Astrocyte (in vitro differentiated cells and primary cell): ENCODE measurements at regions not wholly inside any gene's neighbourhood (a gene's known extent, or its start where the extent isn't known, plus 50 kb on each side); places are given as distances from the start of the nearest gene placed in this dataset.

Experiments
- DNase-seq: peaks from one replicate; pipeline ENCODE4 v3.0.0-alpha.2; 2010; ENCODE audit warnings: low read depth
- FAIRE-seq: peaks from 2 replicates; lab custom pipeline; 2011; peaks lifted over from hg19 to GRCh38; lab: Jason Lieb, UNC
- H2AFZ ChIP-seq: 2 replicates; pipeline ENCODE4 v1.6.0; 2012; ENCODE audit warnings: low read depth, low read length, inconsistent platforms
- H3K27ac ChIP-seq: 2 replicates; pipeline ENCODE4 v1.5.1; 2011; ENCODE audit warnings: low read depth, low read length, inconsistent platforms
- H3K27me3 ChIP-seq: 2 replicates; pipeline ENCODE4 v1.6.0; 2011; ENCODE audit warnings: low read length, inconsistent platforms; ENCODE audit not compliant: insufficient read depth
- H3K36me3 ChIP-seq: 2 replicates; pipeline ENCODE4 v1.5.1; 2011; ENCODE audit warnings: low read length, inconsistent platforms; ENCODE audit not compliant: insufficient read depth
- H3K4me1 ChIP-seq: 2 replicates; pipeline ENCODE4 v1.5.1; 2011; ENCODE audit warnings: low read length, inconsistent platforms; ENCODE audit not compliant: insufficient read depth
- H3K4me2 ChIP-seq: 2 replicates; pipeline ENCODE4 v1.6.0; 2012; ENCODE audit warnings: low read length, inconsistent platforms
- H3K4me3 ChIP-seq: 2 replicates; pipeline ENCODE4 v1.5.1; 2011; ENCODE audit warnings: low read depth, mild to moderate bottlenecking, low read length, inconsistent platforms; ENCODE audit not compliant: insufficient read depth
- H3K79me2 ChIP-seq: 2 replicates; pipeline ENCODE4 v1.6.0; 2012; ENCODE audit warnings: mild to moderate bottlenecking, low read length, inconsistent platforms; ENCODE audit not compliant: insufficient read depth
- H3K9ac ChIP-seq: 2 replicates; pipeline ENCODE4 v1.6.0; 2012; ENCODE audit warnings: mild to moderate bottlenecking, low read length, inconsistent platforms
- H3K9me3 ChIP-seq: 2 replicates; pipeline ENCODE4 v1.5.1; 2012; ENCODE audit warnings: low read depth, mild to moderate bottlenecking, low read length, inconsistent platforms; ENCODE audit not compliant: insufficient read depth
- H4K20me1 ChIP-seq: 2 replicates; pipeline ENCODE4 v1.6.0; 2012; ENCODE audit warnings: low read length, inconsistent platforms; ENCODE audit not compliant: insufficient read depth
- H3K27ac Mint-ChIP-seq: one replicate; pipeline ENCODE4 v1.8.0; 2021; ENCODE audit warnings: mild to moderate bottlenecking, mixed read lengths; ENCODE audit not compliant: unreplicated experiment
- H3K27me3 Mint-ChIP-seq: one replicate; pipeline ENCODE4 v1.8.0; 2021; ENCODE audit warnings: low read depth, mixed read lengths; ENCODE audit not compliant: unreplicated experiment
- H3K36me3 Mint-ChIP-seq: one replicate; pipeline ENCODE4 v1.8.0; 2021; ENCODE audit warnings: low read depth, mixed read lengths; ENCODE audit not compliant: unreplicated experiment
- H3K4me1 Mint-ChIP-seq: one replicate; pipeline ENCODE4 v1.8.0; 2021; ENCODE audit warnings: low read depth, mixed read lengths; ENCODE audit not compliant: unreplicated experiment
- H3K4me3 Mint-ChIP-seq: one replicate; pipeline ENCODE4 v1.8.0; 2021; ENCODE audit warnings: mild to moderate bottlenecking, moderate library complexity, mixed read lengths; ENCODE audit not compliant: unreplicated experiment
- H3K9me3 Mint-ChIP-seq: one replicate; pipeline ENCODE4 v1.8.0; 2021; ENCODE audit warnings: mild to moderate bottlenecking, mixed read lengths; ENCODE audit not compliant: unreplicated experiment
- EZH2 ChIP-seq: IDR thresholded peaks from 2 replicates; pipeline ENCODE4 v1.6.1; 2012; ENCODE audit warnings: mild to moderate bottlenecking, low read length, inconsistent platforms; ENCODE audit not compliant: insufficient read depth
- TF ChIP-seq, protein P1 (sequence below): IDR thresholded peaks from 2 replicates; pipeline ENCODE4 v1.5.1; 2011; ENCODE audit warnings: low read depth, mild to moderate bottlenecking, inconsistent platforms, low read length, moderate library complexity; ENCODE audit not compliant: insufficient read depth

GRCh38 chr11:15615398-15616096 lies 500.8 kb downstream of the INSC start:
- Mint-ChIP-seq H3K9me3 (no peaks in the 10 kb centered on the region), H3K27ac (no peak overlapping the region)
- FAIRE-seq: no peak

DNA sequence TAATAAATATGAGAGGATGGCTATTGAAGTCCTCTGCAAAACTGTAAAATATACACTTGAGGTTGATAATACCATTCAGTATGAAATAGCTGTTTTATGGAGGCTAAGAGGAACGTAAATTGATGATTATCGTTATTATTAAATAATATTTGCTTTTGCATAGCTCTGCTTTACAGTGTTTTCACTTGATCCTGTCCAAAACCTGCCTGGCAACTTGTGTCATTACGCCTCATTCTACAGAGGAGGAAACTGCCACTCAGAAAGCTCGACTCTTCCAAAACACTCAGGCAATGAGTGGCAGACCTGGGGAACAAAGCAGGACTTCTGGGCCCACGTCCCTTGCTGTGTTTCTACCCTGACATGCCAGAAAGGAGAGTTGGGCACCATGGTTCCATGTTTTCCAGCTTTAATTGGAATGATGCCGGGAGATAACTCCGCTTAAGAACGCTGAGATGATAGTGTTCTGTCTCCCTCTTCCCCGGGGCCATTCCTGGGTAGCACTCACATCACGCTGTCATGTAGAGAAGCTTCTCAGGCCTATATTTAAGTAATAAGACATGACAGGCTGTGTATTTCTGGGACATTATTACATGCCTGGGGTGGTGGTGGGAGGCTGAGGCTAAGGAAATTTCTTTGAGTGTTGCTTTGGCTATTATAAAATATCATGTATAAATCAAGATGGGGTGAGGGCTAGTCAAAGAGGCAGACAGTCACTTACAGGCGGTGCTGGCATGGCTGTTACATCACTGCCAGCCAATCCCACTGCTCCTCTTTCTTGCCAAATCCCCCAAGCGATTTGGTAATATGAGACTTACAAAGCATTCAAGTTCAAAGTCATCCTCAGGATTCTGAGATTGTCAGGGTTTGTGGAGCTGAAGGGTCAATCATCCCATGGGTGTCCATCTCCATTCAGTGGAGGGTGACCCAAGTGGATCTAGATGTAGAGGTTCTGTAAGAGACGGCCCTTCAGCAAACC lies 501.7 kb downstream of the INSC start:
- no peaks in the 10 kb centered on the region for H3K36me3 Mint-ChIP-seq
- no peak overlapping the region for H3K4me2 ChIP-seq
- peaks cover 3% of the 10 kb centered on the region for H3K9me3 Mint-ChIP-seq
- no peak for TF ChIP-seq EZH2
- TF ChIP-seq, protein P1, sequence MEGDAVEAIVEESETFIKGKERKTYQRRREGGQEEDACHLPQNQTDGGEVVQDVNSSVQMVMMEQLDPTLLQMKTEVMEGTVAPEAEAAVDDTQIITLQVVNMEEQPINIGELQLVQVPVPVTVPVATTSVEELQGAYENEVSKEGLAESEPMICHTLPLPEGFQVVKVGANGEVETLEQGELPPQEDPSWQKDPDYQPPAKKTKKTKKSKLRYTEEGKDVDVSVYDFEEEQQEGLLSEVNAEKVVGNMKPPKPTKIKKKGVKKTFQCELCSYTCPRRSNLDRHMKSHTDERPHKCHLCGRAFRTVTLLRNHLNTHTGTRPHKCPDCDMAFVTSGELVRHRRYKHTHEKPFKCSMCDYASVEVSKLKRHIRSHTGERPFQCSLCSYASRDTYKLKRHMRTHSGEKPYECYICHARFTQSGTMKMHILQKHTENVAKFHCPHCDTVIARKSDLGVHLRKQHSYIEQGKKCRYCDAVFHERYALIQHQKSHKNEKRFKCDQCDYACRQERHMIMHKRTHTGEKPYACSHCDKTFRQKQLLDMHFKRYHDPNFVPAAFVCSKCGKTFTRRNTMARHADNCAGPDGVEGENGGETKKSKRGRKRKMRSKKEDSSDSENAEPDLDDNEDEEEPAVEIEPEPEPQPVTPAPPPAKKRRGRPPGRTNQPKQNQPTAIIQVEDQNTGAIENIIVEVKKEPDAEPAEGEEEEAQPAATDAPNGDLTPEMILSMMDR: no peak
- H3K79me2 ChIP-seq: no peaks in the 10 kb centered on the region
- peaks cover 17% of the 10 kb centered on the region for H3K27me3 Mint-ChIP-seq
- no peak for DNase-seq
- no peak overlapping the region for H2AFZ ChIP-seq
- H4K20me1 ChIP-seq: no peaks in the 10 kb centered on the region
- no peak overlapping the region for H3K27ac ChIP-seq
- no peak overlapping the region for H3K27ac Mint-ChIP-seq
- H3K9ac ChIP-seq: no peak overlapping the region
- no peak overlapping the region for H3K4me3 Mint-ChIP-seq
- H3K27me3 ChIP-seq: peaks cover 4% of the 10 kb centered on the region
- no peaks in the 10 kb centered on the region for H3K4me1 ChIP-seq
- FAIRE-seq: no peak
- no peaks in the 10 kb centered on the region for H3K36me3 ChIP-seq
- H3K4me3 ChIP-seq: no peak overlapping the region
- H3K4me1 Mint-ChIP-seq: no peaks in the 10 kb centered on the region
- H3K9me3 ChIP-seq: no peaks in the 10 kb centered on the region

More at GRCh38 chr11:15615398-15616096, 500.8 kb downstream of the INSC start:
- Histone ChIP-seq H3K27ac (no peak overlapping the region), H3K36me3 (no peaks in the 10 kb centered on the region), H2AFZ (no peak overlapping the region), H3K9me3 (no peaks in the 10 kb centered on the region), H3K4me3 (no peak overlapping the region), H3K27me3 (peaks cover 3% of the 10 kb centered on the region), H4K20me1 (no peaks in the 10 kb centered on the region), H3K4me1 (no peaks in the 10 kb centered on the region), H3K79me2 (no peaks in the 10 kb centered on the region), H3K9ac (no peak overlapping the region), H3K4me2 (no peak overlapping the region)
- Mint-ChIP-seq H3K36me3 (no peaks in the 10 kb centered on the region), H3K27me3 (peaks cover 16% of the 10 kb centered on the region), H3K4me1 (no peaks in the 10 kb centered on the region), H3K4me3 (no peak overlapping the region)
- DNase-seq: no peak
- TF ChIP-seq, protein P1: no peak
- no peak for TF ChIP-seq EZH2
